SK-N-SH (cell line): ENCODE measurements at regions not wholly inside any gene's neighbourhood (a gene's known extent, or its start where the extent isn't known, plus 50 kb on each side); places are given as distances from the start of the nearest gene placed in this dataset.

Experiments used
- CTCF ChIP-seq: fragments of 200-600 bp; sonication (generic); IDR thresholded peaks from 2 replicates; pipeline ENCODE4 v1.6.1; 2017; ENCODE audit warnings: antibody characterized with exemption, mild to moderate bottlenecking, moderate library complexity
- NFIC ChIP-seq: IDR thresholded peaks from 2 replicates; pipeline ENCODE4 v1.4.0; 2012; ENCODE audit warnings: borderline replicate concordance
- PBX3 ChIP-seq: IDR thresholded peaks from 2 replicates; pipeline ENCODE4; 2012

DNA sequence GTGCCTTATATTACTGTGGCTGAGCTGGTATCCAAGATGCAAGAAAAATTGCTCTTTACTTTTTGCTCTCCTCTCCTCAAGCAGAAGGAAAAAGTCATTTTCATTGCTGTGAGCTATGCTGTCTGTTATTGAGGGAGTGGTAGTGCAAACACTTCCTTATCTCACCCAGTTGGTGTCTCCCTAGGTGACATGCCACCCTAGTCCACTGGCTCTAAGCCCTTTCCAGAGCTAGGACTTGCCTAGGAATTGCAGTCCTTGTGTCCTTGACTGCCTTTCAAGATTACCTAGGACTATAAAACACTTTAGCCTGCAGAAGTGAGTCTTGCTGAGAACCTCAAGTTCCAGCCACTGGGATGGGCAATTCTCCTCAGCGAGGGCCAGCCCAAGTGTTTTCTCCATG is 458.3 kb downstream of the MRPL39 start:
- TF ChIP-seq PBX3 (no peak), CTCF (no peak), NFIC (no peak)
